HG03064 (cell line): ENCODE measurements at regions not wholly inside any gene's neighbourhood (a gene's known extent, or its start where the extent isn't known, plus 50 kb on each side); places are given as distances from the start of the nearest gene placed in this dataset.
"Not testable (repeated sequence)": the region's sequence is repeated elsewhere in the genome, so short reads cannot be mapped to it uniquely, and the experiment has no call there.

ENCODE experiments used
- ATAC-seq: cut with Tn5 transposase; IDR thresholded peaks from one replicate; pipeline ENCODE4 v1.9.1; 2021; ENCODE audit warnings: low read depth; ENCODE audit not compliant: unreplicated experiment

- no peak for ATAC-seq
Observed at GRCh38 chr15:38115121-38115520, 137.5 kb upstream of the SPRED1 start.

- no peak for ATAC-seq
Observed at GRCh38 chr15:38117781-38118180, 134.9 kb upstream of the SPRED1 start.

- not testable (repeated sequence) for ATAC-seq
Observed at GRCh38 chr15:38119865-38120264, 132.8 kb upstream of the SPRED1 start.

DNA sequence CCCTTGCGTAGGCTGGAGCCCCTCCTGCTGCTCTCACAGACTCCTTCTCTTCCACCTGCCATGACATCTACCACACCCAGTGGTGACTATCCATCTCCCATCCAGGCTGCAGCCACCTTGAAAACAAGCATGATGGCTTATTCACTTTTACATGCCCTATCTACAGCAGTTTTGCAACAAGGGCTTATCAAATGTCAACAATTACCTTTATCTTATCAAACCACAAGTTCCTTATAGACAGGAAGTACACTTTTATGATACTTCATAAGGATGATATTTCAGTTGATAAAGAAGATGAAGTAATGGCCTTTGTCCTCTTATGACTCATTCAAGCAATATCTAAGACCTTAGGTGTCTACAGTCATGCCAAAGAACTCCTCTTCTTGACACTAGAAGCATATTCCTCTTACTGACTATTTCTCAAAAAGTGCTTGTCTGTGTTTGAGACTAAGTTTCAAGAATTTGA is 125.3 kb upstream of the SPRED1 start:
- ATAC-seq, result no peak

GRCh38 chr15:38128341-38128781 is 124.3 kb upstream of the SPRED1 start:
- no peak for ATAC-seq

GRCh38 chr15:38128921-38129320 is 123.7 kb upstream of the SPRED1 start:
- ATAC-seq, result no peak

DNA sequence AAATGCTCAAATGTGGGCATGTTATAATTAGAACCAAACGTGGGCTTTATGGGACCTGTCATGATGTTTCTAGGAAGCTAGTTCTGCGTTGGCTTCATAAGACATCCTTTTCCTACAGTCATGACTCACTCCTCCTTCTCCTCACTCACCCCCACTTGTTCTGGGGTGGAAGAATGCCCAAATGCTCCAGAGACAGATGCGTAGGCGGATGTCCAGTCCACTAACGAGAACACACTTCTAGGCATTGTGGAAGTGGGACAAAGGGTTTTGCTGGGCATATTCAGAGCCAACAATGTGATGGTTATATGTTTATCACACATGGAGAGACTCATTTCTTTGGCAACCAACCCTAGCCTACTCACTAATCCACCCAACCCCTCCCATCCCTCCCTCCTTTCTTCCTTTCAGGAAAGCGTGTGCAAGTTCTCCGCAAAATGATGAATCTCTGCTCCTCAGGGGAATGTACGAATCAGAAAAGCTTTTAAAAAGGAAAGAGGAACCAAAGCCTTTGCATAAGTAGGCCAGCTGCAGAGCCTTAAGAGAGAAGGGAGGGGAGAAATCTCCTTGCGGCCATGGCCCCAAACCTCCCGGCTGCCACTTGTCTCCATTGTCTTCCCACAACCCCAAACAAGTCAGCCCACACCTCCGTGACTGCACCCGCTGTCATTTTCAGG is 123.0 kb upstream of the SPRED1 start:
- ATAC-seq, result no peak

DNA sequence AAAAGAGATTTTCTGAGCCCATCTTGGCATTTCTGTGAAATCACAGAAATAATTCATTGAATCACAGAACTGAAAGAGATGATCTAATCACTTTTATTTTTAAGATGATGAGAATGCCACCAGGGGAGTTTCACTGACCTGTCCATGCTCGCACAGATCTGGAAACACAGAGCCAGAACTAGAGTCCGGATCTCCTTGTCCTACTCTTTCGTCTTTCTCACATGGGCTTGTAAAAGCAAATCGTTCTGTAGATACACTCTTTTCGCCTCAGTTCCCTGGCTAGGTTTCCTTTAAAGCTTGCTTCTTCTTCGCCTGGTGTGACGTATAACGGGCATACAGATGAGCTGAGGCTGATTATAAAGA is 122.5 kb upstream of the SPRED1 start:
- no peak for ATAC-seq

DNA sequence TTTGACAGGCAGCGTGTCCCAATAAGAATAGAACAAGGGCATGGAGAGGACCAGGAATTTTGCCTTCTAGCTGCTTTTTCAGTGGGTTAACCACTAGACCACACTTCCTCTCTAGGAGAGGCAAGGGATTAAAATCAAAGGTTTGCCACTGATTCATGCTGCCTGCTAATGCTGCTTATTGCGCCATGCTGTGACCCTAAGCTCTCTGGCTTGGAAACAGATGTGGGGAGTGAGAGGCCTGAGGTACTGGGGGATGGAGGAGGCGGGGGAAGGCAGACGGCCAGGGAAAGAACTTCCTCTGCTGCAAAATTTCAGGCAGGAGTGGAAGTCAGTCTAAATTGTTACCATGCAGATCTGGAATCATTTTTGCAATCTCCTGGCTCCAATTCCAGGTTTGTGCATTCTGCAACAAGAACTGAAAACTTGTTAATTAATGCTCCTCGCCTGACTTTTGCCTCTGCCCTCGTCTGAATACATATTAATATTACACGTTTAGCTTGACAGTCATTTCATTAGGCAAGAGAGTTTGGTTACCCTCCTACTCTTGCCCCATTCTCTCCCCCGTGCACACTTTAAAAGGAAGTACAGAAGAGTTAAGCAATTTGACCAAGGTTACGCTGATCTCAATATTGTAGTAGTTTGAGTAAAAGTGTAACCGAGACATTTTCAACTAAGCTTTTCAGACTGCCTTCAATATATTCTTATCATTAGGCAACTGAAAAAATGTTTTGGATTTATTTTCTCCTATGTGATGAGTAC is 121.7 kb upstream of the SPRED1 start:
- no peak for ATAC-seq

DNA sequence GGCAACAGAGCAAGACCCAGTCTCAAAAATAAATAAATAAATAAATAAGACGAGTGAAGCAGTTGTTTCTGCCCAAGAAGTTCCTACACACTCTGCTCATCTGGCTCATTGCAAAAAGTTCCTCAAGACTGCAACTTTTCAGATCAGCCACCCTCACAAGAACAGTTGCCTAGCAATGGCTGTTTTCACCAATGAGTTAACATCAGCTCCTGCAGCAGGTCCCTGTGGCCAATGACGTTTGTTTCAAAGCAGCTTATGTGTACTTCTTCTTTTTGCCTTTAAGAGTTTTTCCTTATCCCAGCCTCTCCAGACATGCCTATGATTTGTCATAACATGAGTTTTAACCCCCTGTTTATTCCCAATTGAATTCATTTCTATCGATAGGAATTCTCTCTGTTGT is 118.4 kb upstream of the SPRED1 start:
- ATAC-seq, result no peak

- not testable (repeated sequence) for ATAC-seq
Observed at GRCh38 chr15:38142195-38142594, 110.4 kb upstream of the SPRED1 start.

- no peak for ATAC-seq
Observed at GRCh38 chr15:38144921-38145320, 107.7 kb upstream of the SPRED1 start.

- no peak for ATAC-seq
Observed at GRCh38 chr15:38145651-38146111, 107.0 kb upstream of the SPRED1 start.

DNA sequence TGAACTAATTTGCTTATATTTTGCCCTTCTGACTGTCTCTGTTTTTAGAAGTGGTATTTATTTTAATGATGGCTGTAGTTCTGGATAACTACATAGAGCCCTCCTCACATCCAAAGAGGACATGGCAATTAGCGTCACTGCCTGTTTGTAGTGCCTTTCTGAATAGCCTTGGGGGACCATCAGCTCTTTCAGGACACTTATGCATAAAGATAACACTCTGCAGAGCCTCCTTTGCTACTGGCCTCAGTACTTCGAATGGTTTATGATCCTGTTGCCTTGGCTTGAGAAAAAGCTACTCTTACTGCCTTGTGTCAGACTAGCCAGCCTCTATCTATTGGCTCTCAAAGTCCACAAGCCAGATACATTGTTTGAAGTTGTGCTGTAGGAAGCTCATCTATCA is 105.4 kb upstream of the SPRED1 start:
- no peak for ATAC-seq

GRCh38 chr15:38148471-38148870 is 104.2 kb upstream of the SPRED1 start:
- no peak for ATAC-seq

- ATAC-seq, result no peak
Observed at GRCh38 chr15:38149315-38149714, 103.3 kb upstream of the SPRED1 start.

- no peak for ATAC-seq
Observed at GRCh38 chr15:38150148-38150547, 102.5 kb upstream of the SPRED1 start.

DNA sequence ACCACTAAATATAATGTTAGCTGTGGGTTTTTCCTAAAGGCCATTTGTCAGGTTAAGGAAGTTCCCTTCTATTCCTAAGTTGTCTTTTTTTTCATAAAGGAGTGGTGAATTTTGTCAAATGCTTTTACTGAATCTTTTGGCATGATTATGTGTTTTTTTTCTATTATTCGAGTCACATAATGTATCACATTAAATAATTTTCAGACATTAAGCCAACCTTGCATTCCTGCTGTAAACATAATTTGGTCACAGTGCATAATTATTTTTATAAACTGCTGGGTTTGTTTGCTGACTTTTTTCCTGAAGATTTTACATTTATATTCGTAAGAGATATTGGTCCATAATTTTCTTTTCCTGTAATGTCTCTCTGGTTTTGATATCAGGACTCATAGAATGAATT is 101.8 kb upstream of the SPRED1 start:
- no peak for ATAC-seq

DNA sequence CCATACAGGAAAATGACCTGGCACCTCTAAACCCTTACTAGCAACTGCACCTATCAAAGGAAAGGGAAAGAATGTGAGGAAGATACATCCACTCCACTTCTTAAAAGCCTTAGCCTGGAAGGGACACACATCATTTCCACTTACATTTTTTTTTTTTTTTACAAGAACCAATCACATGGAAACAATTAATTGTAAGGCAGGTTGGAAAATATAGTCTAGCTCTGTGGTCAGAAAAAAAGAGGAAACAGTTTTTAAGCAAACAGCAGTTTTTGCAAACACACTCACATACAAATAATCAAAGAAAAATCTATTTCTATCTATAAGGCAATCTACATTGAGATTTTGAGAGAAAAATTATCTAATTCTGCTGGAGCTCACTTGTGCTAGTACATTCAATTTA is 98.9 kb upstream of the SPRED1 start:
- ATAC-seq, result no peak

DNA sequence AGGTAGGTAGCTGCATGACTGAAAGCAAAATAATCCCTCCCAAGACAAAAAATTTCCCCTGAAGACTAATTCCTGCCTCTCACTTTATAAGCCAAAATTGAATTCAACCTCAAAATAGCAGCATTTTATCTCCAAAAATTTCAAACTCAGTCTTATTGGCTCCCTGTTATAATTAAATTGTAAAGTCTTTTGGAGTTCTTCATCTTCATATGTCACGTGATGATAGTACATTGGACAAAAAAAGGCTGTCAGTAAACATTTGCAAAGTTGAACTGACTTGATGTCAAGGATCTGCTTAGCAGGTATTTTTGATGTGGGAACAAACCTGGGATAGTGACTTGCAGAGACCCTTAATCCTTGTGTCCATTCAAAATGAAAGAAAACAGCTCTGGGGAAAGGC is 98.4 kb upstream of the SPRED1 start:
- ATAC-seq, result no peak

DNA sequence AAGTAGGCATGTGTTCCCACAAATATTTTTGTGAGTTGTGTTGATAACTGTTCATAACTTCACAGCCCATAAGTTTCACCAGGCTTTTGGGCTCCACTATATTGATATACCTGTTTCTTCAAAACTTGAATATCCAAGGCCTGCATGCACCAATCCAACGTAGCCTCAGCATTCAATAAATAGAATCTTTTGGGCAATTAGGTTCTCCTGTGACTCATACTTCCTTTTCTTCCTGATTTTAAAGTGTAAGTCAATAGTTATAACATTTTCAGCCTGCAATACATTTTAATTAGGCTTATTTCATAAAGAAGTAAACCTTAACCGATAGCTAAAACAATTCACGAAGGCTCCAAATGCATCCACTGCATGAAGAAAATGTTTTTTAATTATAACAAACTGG is 97.8 kb upstream of the SPRED1 start:
- ATAC-seq, result no peak

GRCh38 chr15:38163658-38164057 is 89.0 kb upstream of the SPRED1 start:
- ATAC-seq, result no peak
